Globus pallidus (tissue), 1 donor: ENCODE measurements at regions not wholly inside any gene's neighbourhood (a gene's known extent, or its start where the extent isn't known, plus 50 kb on each side); places are given as distances from the start of the nearest gene placed in this dataset.
A peak's percentile ranks its signal among the peaks of the same experiment; 100 is the strongest.

ENCODE experiments used
- DNase-seq: peaks from one replicate; pipeline ENCODE4 v3.0.0-alpha.2; 2015; ENCODE audit warnings: low spot score

GRCh38 chr9:16245756-16246440 lies 624.6 kb downstream of the BNC2 start:
- no peak for DNase-seq

GRCh38 chr9:16246785-16247184 lies 623.7 kb downstream of the BNC2 start:
- no peak for DNase-seq

- no peak for DNase-seq
Observed at GRCh38 chr9:16247188-16247875, 623.1 kb downstream of the BNC2 start.

GRCh38 chr9:16248822-16249221 lies 621.6 kb downstream of the BNC2 start:
- DNase-seq = no peak

GRCh38 chr9:16252616-16253015 lies 617.9 kb downstream of the BNC2 start:
- DNase-seq = no peak

GRCh38 chr9:16254674-16255073 lies 615.8 kb downstream of the BNC2 start:
- DNase-seq = no peak

GRCh38 chr9:16255217-16255616 lies 615.3 kb downstream of the BNC2 start:
- DNase-seq = no peak

- DNase-seq = no peak
Observed at GRCh38 chr9:16257604-16258003, 612.9 kb downstream of the BNC2 start.

GRCh38 chr9:16258191-16258590 lies 612.3 kb downstream of the BNC2 start:
- no peak for DNase-seq

- DNase-seq = no peak
Observed at GRCh38 chr9:16258708-16259107, 611.8 kb downstream of the BNC2 start.

- DNase-seq = no peak
Observed at GRCh38 chr9:16262477-16263261, 607.8 kb downstream of the BNC2 start.

- no peak for DNase-seq
Observed at GRCh38 chr9:16265688-16266087, 604.8 kb downstream of the BNC2 start.

GRCh38 chr9:16266648-16267276 lies 603.7 kb downstream of the BNC2 start:
- no peak for DNase-seq

- no peak for DNase-seq
Observed at GRCh38 chr9:16267281-16268066, 603.0 kb downstream of the BNC2 start.

- no peak for DNase-seq
Observed at GRCh38 chr9:16268067-16268881, 602.2 kb downstream of the BNC2 start.

GRCh38 chr9:16271967-16272366 lies 598.5 kb downstream of the BNC2 start:
- DNase-seq = no peak

GRCh38 chr9:16272776-16273175 lies 597.7 kb downstream of the BNC2 start:
- DNase-seq = no peak

GRCh38 chr9:16275795-16276624 lies 594.5 kb downstream of the BNC2 start:
- peak; percentile 63 for DNase-seq

- no peak for DNase-seq
Observed at GRCh38 chr9:16276866-16277265, 593.6 kb downstream of the BNC2 start.

GRCh38 chr9:16277471-16277960 lies 593.0 kb downstream of the BNC2 start:
- DNase-seq = no peak
